ENCODE measurements at regions not wholly inside any gene's neighbourhood (a gene's known extent, or its start where the extent isn't known, plus 50 kb on each side); places are given as distances from the start of the nearest gene placed in this dataset.

DNA sequence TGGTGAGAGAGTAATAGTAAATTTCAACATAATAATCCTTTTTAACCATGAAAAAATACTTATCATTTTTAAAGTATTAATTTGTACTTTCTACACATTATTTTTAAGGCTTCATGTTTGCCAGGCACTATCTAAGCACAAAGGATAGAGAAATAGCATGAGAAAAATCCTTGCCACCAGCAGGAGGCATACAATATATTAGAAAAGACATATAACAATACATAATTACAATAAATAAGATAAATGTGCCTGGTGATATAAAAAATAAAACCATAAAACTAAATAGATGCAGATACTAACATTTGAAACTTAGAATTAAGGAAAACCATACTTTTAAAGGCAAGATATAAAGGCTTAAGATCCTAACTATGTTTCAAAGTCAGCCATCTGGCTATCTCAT, 1256.4 kb downstream of the DIAPH3 start:
- TF ChIP-seq, protein P1, sequence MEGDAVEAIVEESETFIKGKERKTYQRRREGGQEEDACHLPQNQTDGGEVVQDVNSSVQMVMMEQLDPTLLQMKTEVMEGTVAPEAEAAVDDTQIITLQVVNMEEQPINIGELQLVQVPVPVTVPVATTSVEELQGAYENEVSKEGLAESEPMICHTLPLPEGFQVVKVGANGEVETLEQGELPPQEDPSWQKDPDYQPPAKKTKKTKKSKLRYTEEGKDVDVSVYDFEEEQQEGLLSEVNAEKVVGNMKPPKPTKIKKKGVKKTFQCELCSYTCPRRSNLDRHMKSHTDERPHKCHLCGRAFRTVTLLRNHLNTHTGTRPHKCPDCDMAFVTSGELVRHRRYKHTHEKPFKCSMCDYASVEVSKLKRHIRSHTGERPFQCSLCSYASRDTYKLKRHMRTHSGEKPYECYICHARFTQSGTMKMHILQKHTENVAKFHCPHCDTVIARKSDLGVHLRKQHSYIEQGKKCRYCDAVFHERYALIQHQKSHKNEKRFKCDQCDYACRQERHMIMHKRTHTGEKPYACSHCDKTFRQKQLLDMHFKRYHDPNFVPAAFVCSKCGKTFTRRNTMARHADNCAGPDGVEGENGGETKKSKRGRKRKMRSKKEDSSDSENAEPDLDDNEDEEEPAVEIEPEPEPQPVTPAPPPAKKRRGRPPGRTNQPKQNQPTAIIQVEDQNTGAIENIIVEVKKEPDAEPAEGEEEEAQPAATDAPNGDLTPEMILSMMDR (IDR thresholded peaks at IDR 0.05), result peak in 2 of 7 experiments; percentile 5 to 9
- no peak for TF ChIP-seq POLR2A (IDR thresholded peaks at IDR 0.05)
